ENCODE measurements at regions not wholly inside any gene's neighbourhood (a gene's known extent, or its start where the extent isn't known, plus 50 kb on each side); places are given as distances from the start of the nearest gene placed in this dataset.

DNA sequence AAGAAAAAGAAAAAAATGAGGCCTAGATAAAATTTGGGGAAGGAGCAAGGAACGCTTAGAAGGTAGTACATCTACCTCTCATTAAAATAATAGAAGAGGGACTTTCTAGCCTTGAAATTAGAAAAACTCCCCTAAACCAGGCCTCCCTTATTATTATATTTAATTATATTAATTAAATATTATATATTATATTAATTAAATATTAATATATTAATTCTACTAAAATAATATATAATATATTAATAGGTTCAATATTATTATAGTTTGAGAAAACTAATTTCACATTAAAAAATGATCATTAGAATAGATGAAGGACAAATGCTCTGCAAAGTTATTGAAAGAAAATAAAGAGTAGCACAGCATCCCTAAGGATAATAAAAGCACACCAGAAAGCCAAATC lies 449.4 kb downstream of the NBAS start:
- no peak for TF ChIP-seq GATA2 (IDR thresholded peaks at IDR 0.05; ENCODE audit: low read depth, low read length)
- TF ChIP-seq GATA3 (IDR thresholded peaks at IDR 0.05; ENCODE audit: low read depth, low read length) = no peak

Measured in SH-SY5Y (cell line).